HG02885 (cell line): ENCODE measurements at regions not wholly inside any gene's neighbourhood (a gene's known extent, or its start where the extent isn't known, plus 50 kb on each side); places are given as distances from the start of the nearest gene placed in this dataset.
"Not testable (repeated sequence)": the region's sequence is repeated elsewhere in the genome, so short reads cannot be mapped to it uniquely, and the experiment has no call there.

ENCODE experiments used
- ATAC-seq: cut with Tn5 transposase; IDR thresholded peaks from one replicate; pipeline ENCODE4 v1.9.1; 2021; ENCODE audit warnings: mild to moderate bottlenecking; ENCODE audit not compliant: unreplicated experiment, poor library complexity

GRCh38 chr2:8333177-8333831 lies 348.6 kb upstream of the ID2 start:
- ATAC-seq = no peak

GRCh38 chr2:8333832-8334187 lies 348.0 kb upstream of the ID2 start:
- not testable (repeated sequence) for ATAC-seq

DNA sequence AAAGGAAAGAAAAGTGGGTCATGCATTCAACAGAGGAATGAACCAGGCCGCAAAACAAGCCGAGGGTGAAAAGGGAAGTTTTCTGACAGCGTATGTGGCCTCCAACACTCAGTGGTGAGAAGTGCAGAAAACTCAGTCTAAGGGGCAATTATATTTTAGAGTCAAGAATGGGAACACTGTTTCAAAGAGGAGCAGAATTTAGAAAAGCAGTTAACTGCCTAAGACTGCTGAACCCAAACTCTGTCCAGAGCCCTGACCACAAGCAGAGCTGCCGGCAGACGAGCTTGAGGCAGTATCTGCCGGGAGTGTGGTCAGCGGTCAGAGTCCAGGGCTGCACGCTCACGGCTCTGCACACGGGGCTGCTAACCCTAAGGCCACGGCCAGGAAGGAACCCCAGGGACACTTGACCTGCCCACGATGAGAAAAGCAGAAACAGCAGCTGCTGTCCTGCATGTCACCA lies 347.0 kb upstream of the ID2 start:
- no peak for ATAC-seq

DNA sequence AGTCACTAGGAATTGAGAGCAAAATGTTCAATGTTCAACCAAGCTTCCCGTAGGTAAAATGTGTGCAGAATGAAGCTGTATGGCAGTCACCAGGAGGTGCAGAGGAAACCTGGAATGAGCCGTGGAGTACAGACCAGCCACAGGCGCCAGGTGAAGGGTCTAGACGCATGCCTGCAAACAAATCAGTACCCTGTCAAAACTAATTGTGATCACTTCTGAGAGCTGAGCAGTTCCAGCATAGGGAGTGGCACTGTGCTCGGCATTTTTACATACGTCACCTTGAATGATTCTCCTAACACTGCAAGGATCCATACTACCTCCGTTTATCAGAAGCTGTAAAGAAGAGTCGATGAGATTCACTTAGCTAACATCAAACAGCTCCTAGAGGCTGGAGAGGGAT lies 346.1 kb upstream of the ID2 start:
- ATAC-seq = no peak

DNA sequence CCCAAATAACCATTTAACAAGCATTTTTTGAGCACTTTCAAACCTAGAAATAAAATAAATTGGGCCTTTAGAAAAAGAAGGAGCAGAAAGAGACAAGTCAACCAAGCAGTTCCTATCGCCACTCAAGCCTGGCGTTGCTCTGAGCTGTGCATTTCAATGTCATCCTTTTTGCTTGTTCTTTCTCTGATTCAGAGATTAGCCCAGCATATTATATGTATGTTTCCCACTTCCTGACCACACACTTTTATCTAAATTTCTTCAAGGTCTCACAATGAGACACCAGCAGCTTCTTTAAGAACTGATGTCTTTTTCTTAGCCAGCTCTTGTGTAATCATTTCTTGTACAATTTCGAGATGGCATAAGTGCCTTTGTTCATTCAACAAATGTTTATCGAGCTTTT lies 344.5 kb upstream of the ID2 start:
- ATAC-seq = no peak

- no peak for ATAC-seq
These were observed 339.4 kb upstream of the ID2 start for GRCh38 chr2:8342407-8342806.

DNA sequence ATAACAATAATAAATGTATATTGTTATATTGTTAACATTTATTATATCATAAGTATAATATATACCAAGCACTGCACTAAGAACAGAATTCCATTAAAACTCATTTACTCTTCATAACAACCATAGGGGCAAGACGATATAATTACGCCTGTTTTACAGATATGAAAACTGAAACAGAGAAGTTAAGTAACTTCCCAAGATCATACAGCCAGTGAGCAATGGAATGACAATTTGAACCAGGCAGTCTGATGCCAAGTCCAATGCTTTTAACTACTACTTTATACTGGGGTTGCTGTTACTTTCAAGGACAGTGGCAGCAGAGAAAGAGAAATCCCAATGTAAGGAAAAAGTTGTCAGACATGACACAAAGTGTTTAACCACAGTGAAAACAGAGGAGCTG lies 338.8 kb upstream of the ID2 start:
- no peak for ATAC-seq

DNA sequence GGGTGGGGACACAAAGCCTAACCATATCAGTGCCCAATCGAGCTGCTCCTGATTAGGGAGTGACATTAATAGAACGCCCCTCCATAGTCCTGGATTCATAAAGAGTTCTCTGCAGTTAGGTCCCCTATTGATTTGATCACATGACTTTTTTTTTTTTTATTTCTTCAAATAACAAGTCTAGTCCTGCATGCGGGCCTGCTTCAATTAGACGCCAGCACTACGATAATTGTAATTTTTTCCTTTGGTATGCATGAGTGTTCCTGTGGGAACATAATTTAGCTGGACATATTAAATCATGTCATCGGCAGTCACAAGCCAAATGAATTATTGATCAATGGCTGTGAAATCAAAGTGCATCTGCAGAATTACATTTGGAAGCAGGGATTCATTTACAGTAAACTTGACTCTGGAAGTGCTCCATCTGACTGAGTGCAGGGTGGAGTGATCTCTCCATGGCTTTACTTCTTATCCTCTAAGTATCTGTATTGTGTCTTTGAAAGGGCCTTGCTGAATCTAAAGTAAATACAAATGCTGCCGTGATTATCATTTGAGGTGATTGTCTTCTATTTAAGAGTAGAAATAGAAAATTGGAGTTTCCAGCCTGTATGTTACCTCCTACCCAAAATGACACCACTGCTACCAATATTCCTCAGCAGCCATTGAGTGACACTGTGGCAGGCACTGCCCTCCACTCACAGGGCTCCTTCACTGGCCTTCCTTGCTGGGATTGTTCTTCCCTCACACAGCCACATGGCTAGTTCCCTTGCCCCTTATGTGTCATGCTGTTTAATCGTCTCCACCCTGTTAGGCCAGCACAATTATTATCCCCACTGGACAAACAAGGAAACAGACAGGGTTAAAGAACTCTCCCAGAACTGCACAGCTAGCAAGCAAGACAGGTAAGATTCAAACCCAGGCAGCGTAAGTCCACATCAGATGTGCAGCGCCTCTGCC lies 337.4 kb upstream of the ID2 start:
- no peak for ATAC-seq

GRCh38 chr2:8345200-8345599 lies 336.7 kb upstream of the ID2 start:
- ATAC-seq = no peak

- ATAC-seq = no peak
These were observed 335.6 kb upstream of the ID2 start for GRCh38 chr2:8346208-8346607.

GRCh38 chr2:8346706-8347430 lies 335.0 kb upstream of the ID2 start:
- no peak for ATAC-seq

GRCh38 chr2:8348911-8349310 lies 332.9 kb upstream of the ID2 start:
- not testable (repeated sequence) for ATAC-seq

GRCh38 chr2:8352296-8352695 lies 329.6 kb upstream of the ID2 start:
- ATAC-seq = no peak

- ATAC-seq = no peak
These were observed 328.9 kb upstream of the ID2 start for GRCh38 chr2:8352989-8353388.

GRCh38 chr2:8355102-8355859 lies 326.6 kb upstream of the ID2 start:
- ATAC-seq = no peak

GRCh38 chr2:8357738-8358518 lies 323.9 kb upstream of the ID2 start:
- ATAC-seq = no peak

- ATAC-seq = no peak
These were observed 319.9 kb upstream of the ID2 start for GRCh38 chr2:8361930-8362329.

DNA sequence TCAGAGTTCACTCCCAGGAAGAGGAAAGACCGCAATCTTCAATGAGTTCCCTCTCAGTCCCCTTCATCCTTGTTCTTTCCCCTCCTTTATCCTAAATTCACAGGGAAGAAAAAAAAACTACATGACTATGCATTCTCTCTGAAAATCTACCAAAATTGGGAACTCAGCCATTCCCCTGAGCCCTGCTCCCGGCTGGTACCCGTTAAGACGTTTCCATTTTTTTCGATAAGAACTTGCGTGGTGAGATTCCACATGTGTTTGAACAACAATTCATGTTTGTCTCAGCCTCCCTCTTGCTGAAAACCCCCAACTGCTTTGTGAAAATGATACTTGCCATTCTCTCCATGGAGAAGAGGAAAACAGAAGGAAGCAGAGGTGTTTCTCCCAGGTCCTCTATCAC lies 318.7 kb upstream of the ID2 start:
- ATAC-seq = no peak

GRCh38 chr2:8364668-8365067 lies 317.2 kb upstream of the ID2 start:
- ATAC-seq = no peak
